Activated CD4-positive, alpha-beta T cell treated with anti-CD3 and anti-CD28 coated beads for 24 hours (primary cell): ENCODE measurements at regions not wholly inside any gene's neighbourhood (a gene's known extent, or its start where the extent isn't known, plus 50 kb on each side); places are given as distances from the start of the nearest gene placed in this dataset.

Experiments
- DNase-seq, 2 donors: peaks; one replicate each; pipeline ENCODE4 v3.0.0-alpha.2; 2020; ENCODE audit warnings: low read depth in 2 of 2

GRCh38 chr4:22103768-22104167, 155.2 kb upstream of the KCNIP4 start:
- no peak for DNase-seq

GRCh38 chr4:22099896-22100295, 151.3 kb upstream of the KCNIP4 start:
- DNase-seq = no peak

- DNase-seq = no peak
These were observed 149.0 kb upstream of the KCNIP4 start for GRCh38 chr4:22097596-22097995.

- DNase-seq = no peak
These were observed 145.6 kb upstream of the KCNIP4 start for GRCh38 chr4:22094217-22094616.

DNA sequence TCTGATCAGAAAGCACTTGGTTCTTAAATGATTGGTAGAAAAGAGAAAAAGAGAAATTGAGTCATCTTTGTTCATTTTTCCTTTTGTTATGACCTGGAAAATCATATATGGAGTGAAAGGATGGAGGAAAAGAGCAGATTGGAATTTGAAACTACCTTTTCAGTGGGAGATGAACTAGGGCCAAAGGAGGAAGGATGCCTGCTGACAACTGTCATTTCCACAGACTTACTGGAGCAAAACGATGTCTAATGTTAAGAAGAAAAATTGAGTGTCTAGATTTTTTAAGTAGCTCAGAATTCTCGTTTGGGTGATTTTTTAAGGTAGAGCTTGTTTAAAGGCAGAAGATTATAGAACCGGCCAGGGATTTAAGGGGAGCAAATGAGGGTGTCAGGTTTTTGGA, 144.6 kb upstream of the KCNIP4 start:
- no peak for DNase-seq

DNA sequence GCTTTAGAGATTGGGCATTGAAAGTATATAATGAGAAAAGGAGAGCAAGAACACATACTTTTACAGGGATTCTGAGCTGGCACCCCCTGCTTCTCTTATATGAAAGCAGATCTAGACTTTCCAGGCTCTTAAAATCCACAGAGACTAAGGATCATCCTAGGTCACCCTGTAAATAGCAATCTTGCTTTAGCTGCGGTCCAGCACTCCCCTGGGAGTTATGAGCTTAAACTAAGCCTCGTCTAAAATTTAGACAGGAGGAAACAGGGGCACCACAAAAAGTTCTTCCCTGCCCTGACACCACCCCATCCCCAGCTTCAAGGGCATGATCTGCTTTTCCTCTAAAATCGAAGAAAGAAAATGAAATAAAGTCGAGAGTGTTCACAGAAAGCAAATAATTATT, 143.3 kb upstream of the KCNIP4 start:
- no peak for DNase-seq

DNA sequence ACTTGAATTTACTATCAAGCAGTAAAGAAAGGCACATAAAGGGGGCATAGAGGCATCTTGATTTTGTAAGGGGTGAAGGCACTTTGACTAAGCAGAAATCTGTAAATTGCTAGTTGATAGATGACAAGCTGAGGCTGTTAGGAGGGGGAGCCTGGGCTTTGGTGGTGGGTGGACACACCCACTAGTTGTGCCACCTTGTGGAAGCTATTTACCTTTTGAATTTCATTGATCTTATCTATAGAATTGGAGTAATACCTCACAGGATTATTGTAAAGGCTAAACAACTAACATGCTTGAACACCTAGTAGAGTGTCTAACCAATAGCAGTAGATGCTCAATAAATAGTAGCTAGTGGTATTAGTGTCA, 142.8 kb upstream of the KCNIP4 start:
- DNase-seq = no peak

- no peak for DNase-seq
These were observed 142.2 kb upstream of the KCNIP4 start for GRCh38 chr4:22090661-22091351.

DNA sequence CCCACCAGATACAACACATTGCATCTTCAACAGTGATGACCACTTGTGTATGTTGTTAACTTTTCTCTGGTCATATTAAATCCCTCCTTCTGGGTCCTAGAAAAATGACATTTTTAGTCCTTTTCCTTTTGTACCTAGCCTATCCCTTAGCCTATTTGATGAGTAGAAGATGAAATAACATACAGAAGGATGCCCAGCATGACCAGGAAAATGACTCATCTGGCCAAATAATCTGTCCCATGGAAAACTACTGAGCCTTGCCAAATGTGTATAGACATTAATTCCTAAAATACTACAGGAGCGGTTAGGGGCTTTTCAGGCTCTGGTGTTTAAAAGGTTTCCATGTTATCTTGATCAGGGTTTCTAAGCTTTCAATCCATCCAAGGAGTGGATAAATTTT, 129.0 kb upstream of the KCNIP4 start:
- no peak for DNase-seq

GRCh38 chr4:22072726-22073125, 124.2 kb upstream of the KCNIP4 start:
- DNase-seq = no peak

- DNase-seq = no peak
These were observed 123.7 kb upstream of the KCNIP4 start for GRCh38 chr4:22072240-22072639.

- no peak for DNase-seq
These were observed 123.2 kb upstream of the KCNIP4 start for GRCh38 chr4:22071749-22072148.

DNA sequence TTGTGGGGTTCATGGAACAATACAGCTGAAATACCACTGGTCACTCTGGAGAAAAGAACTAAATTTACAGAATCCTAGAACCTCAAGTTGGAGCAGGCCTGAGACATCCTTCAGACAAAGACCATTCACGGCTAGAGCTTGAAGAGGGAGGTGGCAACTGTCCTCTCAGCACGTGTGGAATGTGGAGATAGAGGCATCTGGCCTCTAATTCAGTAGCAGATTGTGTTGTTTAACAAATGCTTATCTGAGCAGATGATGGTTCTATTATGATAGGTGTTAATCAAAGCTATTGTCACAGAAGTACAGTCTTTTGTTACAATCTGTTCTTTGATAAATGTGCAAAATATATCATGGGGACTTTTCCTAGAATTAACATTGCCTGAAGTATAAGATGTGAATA, 121.7 kb upstream of the KCNIP4 start:
- no peak for DNase-seq

DNA sequence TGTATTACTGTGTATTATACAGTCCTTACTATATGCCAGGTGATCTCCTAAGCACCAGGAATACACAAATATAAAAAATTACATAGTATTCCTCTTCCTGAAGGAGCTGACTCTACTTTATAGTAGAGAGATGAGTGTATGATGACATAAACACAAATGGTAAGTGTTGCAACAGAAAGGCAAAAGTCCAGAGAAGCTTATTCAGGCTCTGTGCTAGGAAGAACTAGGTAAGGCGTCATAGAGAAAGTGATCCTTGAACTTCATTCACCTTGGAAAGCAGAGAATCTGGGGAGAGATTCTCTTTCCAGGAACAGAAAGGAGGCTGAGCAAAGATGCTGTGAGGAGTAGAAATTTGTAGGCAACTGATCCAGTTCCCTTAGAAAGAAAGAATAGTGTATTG, 115.0 kb upstream of the KCNIP4 start:
- no peak for DNase-seq

DNA sequence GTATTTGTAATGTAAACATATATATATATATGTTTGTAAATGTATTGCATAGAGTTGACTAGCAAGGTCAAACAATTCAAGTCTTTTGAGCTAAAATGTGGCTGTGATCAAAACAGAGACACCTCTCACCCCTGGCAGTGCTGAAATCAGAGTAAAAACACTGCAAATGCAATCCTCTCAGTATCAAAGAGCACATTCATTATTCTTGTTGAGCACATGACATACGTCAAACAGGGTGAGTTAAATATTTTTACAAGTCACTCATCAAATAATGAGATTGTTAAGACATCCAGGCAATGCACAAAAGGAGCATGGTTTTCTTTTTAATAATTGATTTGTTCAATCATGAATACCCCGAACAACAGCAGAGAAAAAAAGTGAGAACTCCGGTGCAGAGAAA, 114.1 kb upstream of the KCNIP4 start:
- DNase-seq = no peak

DNA sequence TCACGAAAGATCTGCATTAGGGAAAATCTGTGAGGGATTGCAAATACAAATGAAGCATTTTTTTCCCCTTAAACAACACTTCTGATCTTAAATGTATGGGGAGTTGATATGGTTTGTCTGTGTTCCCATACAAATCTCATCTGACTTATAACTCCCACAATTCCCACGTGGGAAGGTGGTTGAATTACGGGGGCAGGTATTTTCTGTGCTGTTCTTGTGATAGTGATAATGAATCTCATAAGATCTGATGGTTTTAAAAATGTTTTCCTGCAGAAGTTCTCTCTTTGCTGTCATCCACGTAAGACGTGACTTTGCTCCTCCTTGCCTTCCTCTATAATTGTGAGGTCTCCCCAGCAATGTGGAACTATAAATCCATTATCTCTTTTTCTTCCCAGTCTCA, 107.4 kb upstream of the KCNIP4 start:
- DNase-seq = no peak

GRCh38 chr4:22052076-22052475, 103.5 kb upstream of the KCNIP4 start:
- DNase-seq = no peak

GRCh38 chr4:22048323-22048722, 99.8 kb upstream of the KCNIP4 start:
- DNase-seq = no peak

DNA sequence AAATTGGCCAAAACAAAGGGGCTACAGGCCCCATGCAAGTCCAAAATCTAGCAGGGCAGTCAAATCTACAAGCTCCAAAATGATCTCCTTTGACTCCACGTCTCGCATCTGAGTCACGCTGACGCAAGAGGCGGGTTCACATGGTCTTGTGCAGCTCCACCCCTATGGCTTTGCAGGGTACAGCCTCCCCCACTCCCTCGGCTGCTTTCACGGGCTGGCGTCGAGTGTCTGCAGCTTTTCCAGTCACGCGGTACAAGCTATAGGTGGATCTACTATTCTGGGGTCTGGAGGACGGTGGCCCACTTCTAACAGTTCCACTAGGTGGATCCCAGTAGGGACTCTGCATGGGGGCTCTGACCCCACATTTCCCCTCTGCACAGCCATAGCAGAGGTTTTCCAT, 99.2 kb upstream of the KCNIP4 start:
- no peak for DNase-seq

DNA sequence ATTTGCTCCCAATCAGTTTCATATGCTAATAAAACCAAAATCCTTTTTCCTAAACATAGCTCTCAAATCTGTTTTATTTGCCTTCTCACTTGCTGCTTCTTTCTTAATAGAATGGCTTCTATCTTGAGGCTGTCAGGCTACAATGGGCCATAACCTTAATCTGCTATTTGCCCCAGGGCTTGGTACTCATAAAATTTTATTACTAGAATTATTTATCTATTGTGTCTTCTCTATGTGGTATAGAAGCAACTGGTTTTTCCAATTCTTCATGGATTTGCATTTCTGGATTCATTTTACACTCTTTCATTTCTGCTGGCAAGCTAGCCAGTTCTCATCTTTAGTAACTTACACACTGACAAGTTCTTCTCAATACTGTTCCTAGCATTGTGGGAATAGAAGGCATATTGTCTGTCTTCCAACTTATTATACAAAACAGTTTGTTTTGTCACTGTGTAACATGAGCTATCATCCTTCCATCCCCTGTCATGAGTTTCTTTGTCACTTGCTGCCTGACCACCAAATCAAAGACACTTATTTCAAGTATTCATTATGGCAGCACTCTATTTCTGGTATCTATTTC, 96.6 kb upstream of the KCNIP4 start:
- DNase-seq = no peak

GRCh38 chr4:22031423-22031822, 82.9 kb upstream of the KCNIP4 start:
- no peak for DNase-seq

DNA sequence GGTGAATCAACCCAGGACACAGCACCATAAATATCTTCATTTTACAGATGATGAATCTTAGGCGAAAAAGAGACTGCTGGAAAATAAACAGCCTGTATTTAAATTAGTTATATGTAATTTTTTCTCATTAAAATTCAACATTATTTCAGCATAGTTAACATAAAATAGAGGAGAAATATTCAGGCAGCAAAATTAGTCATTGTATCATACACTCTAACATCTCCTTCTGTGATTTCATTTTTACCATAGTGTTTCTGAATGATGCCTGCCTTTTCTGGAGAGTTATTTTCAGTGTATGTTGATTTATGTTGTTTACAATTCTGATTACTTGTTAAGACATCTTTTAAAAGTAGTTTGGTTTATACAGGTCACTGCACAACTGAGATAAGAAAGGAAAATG, 82.3 kb upstream of the KCNIP4 start:
- no peak for DNase-seq

GRCh38 chr4:22030307-22030706, 81.7 kb upstream of the KCNIP4 start:
- no peak for DNase-seq

DNA sequence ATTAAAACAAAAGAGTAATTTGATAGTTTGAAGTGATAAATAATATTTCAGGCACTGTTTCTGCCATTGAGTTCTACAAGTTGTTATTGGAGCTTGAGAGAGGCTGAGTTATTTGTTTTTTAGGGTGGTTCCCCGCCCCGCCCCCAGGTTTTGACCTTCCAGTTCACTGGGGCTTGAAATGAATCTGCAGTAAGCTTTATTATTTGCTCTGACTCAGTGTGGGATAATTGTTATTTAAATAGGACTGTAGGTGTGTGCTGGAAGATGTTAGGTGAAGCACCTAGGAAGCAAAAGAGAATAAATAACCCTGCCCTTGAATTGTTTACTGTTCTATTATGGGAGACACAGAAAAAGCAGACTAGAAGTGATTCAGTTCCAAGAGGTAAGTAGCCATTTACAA, 81.2 kb upstream of the KCNIP4 start:
- DNase-seq = no peak
